NCI-H1436 treated with DMSO at 0.1 percent for 48 hours (cell line): ENCODE measurements at regions not wholly inside any gene's neighbourhood (a gene's known extent, or its start where the extent isn't known, plus 50 kb on each side); places are given as distances from the start of the nearest gene placed in this dataset.
"Not testable (repeated sequence)": the region's sequence is repeated elsewhere in the genome, so short reads cannot be mapped to it uniquely, and the experiment has no call there.

Experiments used
- DNase-seq: peaks from one replicate; lab custom pipeline; 2025; lab: John Stamatoyannopoulos, UW

DNA sequence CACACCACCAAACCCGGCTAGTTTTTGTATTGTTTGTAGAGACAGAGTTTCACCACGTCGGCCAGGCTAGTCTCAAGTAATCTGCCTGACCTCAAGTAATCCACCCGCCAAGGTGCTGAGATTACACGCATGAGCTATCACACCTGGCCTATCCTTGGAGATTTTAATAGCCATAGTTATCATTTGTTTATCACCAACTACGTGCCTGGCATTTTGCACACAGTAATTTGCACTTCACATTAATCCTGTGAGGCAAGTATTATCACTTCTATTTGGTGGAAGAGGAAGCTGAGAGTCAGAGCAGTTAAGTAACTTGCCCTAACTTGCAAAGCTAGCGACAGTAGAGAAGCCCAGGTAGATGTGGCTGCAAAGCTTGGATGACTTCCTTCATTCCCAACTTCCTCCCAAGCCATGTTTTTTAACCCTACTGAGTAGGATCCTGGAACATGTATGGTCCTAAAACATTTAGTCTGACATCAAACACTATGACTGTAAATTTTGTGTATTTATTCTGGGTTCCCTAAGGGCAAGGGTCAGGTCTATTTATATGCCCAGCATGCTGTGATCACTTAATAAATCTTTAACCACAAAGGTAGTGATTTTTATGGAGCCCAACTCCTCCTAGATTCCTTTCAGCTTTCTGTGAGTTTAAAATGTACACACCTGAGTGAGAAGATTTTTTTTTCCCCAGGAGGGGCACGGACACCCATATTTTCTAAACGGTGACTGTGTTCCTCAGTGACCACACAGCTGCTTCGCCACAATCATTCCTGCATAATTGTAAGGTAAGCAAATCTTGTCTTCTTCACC is 100.2 kb upstream of the RAI14 start:
- peak; percentile 59 for DNase-seq

DNA sequence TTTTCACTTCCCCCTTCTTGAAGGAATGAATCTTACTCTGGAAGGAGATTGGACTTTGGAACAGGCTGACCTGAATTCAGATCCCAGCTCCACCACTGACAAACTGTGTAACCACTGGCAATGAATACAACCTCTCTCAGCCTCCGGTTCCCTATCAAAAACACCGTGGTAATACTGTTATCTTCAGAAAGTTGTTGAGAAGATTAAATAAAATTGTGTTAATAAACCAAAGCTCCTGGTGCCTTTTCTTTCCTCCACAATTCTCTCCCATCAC is 99.7 kb upstream of the RAI14 start:
- DNase-seq: no peak

DNA sequence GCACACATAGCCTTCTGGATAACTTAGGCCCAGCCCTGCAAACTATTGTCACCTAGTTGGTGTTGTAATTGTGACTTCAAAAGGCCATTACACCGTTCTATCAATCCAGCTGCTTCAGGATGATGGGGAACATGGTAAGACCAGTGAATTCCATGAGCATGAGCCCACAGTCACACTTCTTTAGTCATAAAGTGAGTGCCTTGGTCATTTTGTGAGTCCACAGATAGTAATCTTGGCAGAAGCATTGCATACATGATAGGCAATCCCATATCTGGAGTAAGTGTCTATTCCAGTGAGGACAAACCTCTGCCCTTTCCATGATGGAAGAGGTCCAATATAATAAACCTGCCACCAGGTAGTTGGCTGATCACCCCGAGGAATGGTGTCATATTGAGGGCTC is 94.5 kb upstream of the RAI14 start:
- not testable (repeated sequence) for DNase-seq

DNA sequence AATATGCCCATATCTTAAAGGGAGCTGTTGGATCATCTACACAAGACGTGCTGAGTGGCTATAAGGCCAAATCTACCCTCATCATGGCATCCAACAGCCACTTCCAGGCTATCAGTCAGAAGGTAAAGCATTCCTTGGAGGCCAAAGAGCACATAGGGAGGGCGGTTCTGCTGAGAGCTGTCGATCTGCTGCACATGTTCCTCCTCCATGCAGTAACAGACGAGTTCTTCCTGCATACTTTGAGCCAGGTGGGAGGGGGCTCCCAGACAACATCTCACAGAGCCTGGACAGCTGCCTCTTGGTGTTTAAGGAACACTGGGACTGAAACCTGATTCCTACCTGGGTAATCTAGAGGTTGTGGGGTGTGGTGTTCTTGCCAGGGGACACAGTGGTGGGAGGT is 93.3 kb upstream of the RAI14 start:
- no peak for DNase-seq

DNA sequence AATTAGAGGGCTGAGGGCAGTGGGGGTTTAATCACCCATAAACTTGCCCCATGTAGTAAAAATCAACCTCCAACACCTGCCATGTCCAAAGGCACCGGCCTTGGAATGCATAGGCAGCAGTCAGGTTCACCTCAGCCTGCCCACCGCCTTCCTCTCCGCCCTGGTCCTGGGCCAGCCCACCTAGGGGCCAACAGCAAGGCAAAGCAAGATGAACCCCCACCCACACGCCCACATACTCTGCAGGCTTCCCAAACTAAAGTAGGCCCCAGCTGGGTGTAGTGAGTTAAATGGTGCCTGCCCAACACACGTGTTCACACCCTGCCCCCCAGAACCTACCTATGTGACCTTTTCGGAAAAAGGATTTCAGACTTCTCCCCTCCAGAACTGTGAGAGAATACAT is 92.9 kb upstream of the RAI14 start:
- no peak for DNase-seq

DNA sequence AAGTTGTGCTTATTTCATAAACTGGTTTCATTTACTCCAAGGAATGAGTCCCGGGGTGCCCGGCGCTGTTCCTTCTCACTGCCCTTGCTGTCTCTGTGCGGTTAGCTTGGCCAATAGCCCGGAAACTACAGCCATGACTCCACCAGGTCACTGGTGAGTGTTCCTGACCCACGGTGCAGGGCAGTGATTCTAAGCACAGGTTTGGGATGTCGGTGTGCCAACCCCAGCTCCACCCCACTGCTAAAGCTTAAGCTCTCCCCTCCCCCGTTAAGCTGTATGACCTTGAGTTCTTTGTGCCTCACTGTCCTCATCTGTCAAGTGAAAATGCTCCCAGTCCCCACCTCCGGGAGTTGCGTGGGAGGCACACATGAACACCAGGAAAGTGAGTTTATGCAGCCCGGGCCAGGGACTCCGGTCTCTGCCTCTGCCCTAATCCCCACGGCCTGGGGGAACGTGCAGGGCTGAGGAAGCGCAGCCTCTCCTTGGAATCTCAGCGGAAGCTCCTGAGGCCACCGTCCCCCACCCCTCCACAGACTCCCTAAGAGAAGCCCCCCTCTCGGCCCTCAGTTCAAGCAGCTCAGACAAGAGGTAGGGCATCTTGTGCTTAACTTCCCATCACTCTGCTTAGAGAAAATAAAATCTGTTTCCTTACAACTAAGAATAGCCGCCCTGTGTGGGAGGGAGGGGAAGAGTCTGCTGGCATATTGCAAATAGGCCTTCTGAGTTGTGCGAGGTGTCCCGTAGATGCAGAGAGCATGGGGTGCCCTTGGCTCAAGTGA is 92.0 kb upstream of the RAI14 start:
- DNase-seq: no peak

DNA sequence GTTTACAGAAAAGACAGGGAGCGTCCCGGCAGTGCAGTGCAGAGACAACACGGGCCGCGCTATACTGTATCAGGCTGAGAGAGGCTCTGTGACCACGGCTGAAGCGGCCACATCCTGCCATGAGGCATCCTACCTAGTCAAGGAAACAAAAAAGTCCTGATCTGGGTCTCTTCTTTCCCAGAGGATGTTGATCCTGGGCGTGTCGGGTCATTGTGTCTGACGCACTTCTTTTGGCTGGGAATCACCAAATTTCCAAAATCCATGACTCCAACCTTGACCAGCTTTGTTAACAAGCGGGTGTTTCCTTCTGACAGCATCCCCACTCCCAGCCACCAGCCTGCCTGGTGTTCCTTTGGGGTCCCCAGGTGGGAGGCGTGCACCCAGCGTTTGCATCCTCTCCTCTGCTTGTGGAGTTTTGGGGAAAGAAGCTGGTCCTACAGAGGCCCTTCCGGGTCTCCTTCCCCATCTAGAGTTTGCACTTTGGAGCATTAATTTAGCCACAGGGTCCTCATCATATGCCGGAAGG is 91.4 kb upstream of the RAI14 start:
- DNase-seq: no peak

DNA sequence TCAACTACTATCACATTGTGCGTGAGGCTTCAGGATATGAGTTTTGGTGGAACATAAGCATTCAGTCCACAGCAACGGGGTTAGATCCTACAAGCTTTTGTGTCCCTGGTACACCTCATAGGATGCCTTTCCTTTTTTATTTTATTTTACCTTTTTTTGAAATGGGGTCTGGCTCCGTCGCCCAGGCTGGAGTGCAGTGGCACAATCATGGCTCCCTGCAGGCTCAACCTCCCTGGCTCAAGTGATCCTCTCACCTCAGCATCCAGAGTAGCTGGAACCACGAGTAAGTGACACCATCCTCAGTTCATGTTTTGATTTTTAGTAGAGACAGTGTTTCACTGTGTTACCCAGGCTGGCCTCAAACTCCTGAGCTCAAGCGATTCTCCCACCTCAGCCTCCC is 86.0 kb upstream of the RAI14 start:
- DNase-seq: no peak

DNA sequence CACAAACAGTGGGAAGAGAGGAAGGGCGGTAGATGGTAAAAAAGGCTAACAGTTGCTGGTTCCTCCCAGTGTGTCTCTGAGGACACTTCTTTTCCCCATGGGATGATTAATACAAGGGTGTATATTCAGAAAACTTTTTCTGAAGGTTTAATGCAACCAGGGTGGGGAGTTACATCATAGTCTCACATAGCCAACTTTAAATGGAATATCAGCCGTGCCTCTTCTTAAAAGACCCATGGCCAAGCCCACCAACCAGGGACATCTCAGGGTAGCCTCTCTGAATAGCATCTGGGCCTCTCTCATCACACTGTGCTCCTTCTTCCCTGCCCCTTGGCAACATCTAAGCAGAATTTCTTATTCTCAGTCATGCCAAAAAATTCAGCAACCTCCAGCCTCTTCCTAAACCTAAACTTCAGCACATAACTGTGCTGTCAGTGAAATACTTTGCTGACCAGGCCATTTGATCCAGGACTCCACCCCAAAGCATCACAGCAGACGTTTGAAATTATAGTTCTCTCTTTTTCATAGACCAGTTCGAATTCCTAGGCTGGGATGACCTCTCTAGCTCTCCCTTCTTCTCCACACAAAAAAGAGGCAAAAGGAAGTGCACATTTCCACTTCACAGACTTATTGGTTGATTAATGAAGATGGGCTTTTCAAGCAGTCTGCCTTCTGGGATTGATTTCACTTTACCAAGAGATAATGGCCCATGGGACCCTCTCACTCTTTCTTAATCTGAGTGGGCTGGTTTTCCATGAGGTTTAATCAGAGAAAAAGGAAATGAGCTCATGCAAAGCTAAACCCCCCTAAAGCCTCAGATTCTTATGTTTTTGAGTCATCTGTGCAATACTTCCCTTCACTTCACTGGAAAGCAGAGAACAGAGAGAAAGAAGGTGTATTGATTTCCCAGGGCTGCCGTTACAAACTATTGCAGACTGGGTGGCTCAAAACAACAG is 85.1 kb upstream of the RAI14 start:
- no peak for DNase-seq

DNA sequence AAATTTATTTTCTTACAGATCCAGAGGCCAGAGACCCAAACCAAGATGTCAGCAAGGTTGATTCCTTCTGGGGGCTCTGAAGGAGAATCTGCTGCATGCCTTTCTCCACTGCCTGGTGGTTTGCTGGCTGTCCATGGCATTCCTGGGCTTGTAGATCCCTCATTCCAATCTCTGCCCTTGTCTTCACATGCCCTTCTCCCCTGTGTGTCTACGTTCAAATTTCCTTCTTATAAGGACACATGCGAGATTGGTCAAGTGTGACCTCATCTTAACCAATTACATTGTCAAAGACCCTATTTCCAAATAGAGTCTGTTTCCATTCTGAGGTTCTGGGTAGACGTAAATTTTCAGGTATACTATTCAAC is 84.5 kb upstream of the RAI14 start:
- DNase-seq: no peak

DNA sequence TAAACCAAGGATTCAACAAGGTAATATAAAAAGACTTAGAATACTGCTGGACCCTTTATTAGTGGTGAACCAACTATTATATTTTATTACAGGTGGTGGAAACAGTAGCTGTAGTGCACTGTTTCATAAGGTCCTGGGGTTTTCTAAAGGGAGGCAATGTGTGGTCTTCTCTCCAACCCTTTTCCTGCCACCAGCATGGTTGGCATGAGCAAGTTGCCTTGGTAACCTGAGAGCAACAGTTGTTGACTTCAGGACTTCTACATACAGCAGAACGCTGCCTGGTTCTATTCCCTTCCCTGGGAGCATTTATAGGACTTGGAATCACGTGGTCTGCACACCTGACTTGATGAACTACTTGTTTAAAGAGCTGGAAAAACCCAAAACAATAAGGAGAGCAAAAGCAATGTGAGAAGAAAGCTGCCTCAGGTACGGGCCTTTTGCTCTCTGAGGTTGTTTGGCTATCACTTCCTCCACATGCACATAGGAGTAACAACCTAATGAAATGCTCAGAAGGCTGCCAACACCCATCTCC is 81.1 kb upstream of the RAI14 start:
- no peak for DNase-seq

DNA sequence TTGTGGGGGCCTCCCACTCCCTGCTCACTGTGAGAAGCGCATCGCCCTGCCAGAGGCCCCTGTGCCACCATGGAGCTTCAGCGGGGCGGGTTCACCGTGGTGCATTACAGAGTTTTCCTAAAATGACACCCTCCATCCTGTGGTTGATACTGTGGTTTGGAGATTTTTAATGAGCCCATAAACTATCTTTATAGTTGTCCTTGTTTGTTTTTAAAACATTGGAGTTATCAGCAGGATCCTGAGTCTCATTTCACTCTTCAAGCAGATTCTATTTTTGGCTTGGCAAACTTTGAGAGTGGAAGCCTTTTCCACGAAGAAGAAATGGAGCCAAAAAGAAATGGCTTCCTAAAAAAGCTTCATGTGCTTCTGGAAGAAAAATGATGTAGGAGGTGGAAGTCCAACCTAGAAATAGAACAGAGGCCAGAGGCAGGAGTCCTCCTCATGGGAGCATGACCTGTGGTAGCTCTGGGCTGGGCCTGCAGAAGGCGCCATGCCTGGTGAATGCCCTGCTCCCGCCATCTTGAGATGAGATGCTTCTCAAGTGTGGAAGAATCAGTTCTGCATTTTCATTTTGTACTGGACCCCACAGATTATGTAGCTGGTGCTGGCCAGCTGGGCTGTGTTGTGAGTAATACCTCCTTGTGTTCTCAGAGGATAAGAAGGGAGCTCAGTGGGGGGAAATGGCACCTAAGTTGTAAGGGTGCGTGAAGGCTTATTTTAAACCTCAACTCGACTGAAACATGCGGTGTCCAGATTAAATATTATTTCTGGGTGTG is 79.0 kb upstream of the RAI14 start:
- DNase-seq: no peak

DNA sequence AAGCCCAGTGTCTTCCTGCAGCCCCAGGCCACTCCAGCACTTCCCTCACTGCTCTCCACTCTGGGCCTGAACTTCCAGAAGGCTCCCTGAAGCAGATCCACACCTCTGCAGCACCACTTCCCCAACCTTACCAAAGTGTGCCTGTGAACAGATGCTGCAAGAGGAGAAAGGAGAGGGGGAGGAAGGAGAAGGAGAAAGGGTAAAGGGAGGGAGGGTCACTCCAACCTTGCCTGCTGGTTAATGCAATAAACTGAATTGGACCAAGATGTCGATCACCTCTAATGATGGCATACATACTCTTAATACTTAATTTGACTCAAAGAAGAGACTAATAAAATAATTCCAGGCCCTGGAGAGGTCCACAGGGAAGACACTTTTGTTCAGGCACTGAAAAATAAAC is 77.2 kb upstream of the RAI14 start:
- DNase-seq: no peak

DNA sequence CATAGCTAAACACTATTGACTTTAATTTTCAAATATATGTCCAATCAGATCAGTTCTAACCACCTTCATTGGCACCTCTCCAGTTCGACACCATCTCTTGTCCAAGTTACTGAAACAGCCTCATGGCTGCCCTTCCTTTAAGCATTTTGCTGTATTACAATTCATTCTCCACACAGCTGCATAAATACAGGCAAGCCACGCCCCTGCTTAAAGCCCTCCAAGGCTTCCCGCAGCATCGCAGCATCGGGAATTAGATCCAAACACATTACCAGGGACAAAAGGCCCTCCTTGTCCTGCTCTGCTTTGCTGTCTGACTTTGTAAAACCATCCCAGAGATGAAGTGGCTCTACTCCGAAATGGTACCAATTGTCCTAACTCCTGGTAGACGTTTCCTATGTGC is 75.1 kb upstream of the RAI14 start:
- DNase-seq: no peak

DNA sequence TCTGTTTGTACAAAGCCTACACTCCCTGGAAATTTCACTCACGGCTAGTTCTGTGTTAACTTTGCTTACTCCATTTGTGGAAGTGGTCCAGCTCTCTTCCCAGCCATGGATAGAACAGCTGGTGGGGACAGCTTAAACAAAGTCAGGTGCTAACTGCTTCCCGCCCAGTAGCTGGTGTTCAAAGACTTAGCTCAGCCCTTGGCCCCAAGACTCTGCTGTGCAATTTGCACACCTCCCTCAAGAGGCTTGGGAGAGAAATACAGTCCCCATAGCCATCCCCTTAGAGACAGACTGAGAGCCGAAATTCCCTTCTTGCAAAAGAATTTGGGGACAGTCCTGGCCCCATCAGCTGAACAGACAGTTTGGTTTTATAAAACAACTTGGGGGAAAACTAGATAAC is 73.8 kb upstream of the RAI14 start:
- no peak for DNase-seq

DNA sequence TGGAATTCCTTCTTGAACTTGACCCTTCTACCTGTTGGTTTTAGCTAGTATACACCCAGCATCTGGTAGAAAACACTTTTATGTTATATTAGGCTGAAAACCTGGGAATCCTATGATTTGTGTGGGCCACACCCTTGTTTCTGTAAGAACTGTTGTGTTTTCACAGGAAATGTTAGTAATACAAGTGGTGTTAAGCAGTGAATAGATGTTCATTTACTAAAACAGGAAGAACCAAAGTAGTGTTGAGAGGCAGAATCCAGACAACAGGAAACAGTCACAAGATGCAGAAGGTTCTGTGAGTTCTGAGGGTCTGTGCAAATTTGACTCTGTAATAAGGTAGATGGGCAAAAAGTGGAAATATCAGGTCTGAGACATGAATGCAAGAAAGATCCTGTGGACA is 73.0 kb upstream of the RAI14 start:
- no peak for DNase-seq

DNA sequence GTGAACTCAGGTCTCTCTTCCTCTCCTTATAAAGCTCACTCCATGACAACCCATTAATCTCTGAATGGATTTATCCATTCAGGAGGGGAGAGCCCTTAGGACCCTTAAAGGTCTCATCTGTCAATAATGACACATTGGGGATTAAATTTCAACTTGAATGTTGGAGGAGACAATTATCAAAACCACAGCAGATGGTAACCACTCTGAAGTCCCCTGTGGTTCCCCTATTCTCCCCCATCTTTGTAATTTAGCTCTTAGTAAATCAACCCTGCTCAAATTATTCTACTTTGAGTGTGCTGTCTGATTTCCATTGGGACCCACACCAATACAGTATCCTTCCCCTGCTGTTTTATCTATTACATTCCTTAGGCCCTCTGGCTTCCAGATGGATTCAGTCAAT is 72.0 kb upstream of the RAI14 start:
- DNase-seq: peak; percentile 77

DNA sequence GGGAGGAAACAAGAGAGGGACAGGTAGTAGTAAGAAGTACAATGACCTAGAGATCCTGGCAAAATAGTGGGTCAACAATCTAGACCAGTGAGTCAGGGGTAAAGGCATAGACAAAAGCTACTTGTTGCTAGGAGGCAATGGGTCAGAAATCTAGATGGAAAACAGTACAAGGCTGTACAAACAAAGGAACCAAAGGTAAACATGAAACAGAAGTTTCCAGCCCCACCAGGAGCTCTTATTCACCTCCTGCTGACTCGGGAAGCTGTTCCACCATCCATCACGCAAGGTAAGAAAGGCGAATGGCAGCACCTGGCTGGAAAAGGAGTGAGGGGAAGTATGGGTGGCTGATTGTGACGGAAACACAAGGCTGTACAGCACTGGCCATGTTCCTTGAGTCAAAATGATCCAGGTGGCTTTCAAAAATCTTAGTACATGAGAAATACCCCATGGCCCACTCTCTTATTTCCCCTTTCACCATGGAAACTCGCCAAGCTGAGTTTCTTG is 70.5 kb upstream of the RAI14 start:
- no peak for DNase-seq

DNA sequence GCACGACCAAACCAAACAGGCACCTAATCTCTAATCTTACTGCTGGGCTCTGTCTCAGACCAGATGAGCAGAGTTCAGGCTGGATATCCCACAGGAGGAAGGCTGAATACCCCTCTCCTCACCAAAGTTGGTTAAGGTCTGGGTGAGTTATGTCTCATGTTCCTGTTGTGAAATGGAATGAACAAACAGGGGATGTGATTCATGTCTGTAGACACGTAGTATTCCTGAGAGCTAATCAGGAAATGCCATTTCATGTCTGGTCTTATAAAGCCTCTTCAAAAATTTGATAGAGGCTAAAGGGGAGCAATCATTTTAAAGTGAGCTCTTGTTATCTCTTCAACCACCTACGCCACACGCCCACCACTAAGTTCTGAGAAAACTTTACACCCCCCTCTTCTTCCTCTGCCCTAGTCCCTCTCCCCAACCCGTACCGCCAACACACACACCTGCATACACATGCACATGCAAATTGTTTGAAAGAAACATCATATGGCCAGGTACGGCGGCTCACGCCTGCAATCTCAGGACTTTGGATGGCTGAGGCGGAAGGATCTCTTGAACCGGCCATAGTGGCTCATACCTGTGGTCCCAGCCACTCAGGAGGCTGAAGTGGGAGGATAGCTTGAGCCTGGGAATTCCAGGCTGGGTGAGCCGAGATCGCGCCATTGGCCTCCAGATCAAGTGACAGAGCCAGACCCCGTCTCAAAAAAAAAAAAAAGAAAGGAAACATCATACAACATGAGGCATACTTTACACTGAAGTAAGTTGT is 69.8 kb upstream of the RAI14 start:
- DNase-seq: no peak
